H1 (cell line): ENCODE measurements at regions not wholly inside any gene's neighbourhood (a gene's known extent, or its start where the extent isn't known, plus 50 kb on each side); places are given as distances from the start of the nearest gene placed in this dataset.

Experiments
- SRF ChIP-seq: IDR thresholded peaks from 2 replicates; pipeline ENCODE4 v1.6.1; 2011; ENCODE audit warnings: mild to moderate bottlenecking, low read depth, low read length, moderate library complexity
- TAF7 ChIP-seq: optimal IDR thresholded peaks from 2 replicates; pipeline ENCODE3; 2011; ENCODE audit warnings: low read depth, mild to moderate bottlenecking, inconsistent platforms, low read length, moderate library complexity, borderline replicate concordance

DNA sequence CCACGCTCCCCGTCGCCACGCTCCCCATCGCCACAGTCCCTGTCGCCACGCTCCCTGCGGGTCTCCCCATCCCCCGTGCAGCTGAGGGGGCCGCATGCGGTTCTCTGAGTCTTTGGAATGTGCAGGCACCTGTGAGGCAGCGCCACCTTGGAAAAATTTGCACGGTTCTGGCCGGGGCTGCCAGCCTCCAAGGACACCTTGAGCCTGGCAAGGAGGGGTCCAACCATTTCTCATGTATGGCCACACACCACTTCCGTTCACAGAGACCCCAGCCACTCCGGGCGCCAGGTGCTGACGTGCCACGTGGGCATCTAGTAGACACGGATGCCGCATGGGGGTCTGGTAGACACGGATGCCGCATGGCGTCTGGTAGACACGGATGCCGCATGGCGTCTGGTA is 70.5 kb upstream of the ADGRA1 start:
- TF ChIP-seq SRF = no peak
- no peak for TF ChIP-seq TAF7
